DMS53 treated with DMSO at 0.1 percent for 48 hours (cell line): ENCODE measurements at regions not wholly inside any gene's neighbourhood (a gene's known extent, or its start where the extent isn't known, plus 50 kb on each side); places are given as distances from the start of the nearest gene placed in this dataset.
"Not testable (repeated sequence)": the region's sequence is repeated elsewhere in the genome, so short reads cannot be mapped to it uniquely, and the experiment has no call there.

Experiments
- DNase-seq: peaks from one replicate; lab custom pipeline; 2025; ENCODE audit not compliant: unreplicated experiment; lab: John Stamatoyannopoulos, UW

DNA sequence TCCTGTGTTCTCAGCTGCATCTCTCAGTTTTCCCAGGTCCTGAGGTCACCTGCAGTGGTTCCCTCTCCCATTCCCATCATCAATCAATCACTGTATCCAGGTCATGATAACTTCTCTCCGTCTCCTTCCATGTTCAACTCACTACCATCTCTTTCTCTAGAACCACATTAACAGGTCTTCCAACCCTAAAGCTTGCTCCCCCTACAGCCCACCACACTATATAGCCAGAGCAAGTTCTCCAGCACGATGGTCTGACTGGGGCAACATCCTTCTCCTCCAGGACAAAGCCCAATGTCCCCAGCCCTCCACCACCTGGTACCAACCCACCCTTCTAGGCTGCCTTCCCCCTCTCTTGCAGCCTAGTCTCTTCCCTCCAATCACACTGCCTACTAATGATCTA, 241.6 kb downstream of the CDK5RAP2 start:
- no peak for DNase-seq

DNA sequence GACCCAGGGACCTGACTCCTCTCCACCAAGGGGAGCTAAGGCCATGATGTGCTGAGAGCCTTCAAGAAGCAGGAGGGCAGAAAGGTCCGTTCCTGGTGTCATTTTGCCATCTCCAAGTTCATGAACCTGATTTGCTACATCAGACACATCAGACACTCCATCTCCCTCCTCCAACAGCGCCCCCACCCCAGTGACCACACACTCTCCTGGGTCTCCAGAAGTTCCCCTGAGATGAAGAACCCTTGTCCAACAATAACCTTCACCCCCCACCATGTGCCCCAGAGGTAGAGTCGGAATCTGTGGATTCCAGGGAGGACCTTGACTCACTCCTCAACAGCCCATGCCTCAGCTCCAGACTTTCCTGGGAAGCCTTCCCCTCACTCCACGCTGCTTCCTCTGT, 242.8 kb downstream of the CDK5RAP2 start:
- no peak for DNase-seq

DNA sequence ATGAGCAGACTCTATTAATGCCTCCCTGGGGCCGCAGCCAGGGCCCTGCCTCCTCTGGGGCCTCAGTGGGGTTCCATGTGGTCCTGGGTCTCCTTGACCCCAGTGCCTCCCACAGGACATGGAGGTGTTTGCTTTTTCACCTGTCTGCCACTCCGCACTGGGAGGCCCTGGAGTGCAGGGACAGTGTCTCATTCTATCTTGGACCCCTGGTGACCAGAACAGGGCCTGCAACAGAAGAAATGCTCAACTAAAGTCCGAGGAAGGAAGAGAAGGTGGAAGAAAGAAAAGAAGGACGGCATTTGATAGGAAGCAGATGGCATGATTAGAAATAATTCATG, 243.2 kb downstream of the CDK5RAP2 start:
- DNase-seq = no peak

DNA sequence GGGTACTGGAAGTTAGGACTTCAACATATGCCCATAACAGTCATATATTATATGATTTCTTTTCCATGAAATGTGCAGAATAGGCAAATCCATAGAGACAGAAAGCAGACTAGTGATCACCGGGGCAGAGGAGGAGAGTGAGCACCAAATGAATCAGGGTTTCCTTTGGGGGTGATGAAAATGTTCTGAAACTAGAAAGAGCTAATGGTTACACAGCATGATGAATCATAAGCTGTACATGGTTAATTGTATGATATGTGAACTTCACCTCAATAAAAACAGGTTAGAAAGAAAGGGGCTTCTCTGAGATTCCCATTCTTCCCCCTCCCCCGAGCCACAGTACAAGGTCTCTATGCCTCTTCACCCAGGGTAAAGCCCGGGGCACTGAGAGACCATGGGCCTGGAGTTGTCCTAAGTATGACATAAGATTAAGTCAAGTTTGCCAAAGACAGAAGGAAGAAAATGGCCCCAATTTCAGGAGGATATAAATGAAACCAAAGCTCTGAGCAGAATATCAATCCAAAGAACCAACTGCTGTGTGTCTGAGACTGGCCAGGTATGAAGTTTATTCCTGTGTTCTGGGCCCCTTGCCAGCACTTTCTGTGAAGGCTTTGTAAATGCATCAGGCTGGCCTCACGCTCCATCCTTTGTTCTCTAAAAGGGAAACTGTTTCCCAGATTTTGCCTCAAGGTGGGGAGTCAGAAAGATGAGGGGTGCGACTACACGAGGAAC, 243.8 kb downstream of the CDK5RAP2 start:
- no peak for DNase-seq

DNA sequence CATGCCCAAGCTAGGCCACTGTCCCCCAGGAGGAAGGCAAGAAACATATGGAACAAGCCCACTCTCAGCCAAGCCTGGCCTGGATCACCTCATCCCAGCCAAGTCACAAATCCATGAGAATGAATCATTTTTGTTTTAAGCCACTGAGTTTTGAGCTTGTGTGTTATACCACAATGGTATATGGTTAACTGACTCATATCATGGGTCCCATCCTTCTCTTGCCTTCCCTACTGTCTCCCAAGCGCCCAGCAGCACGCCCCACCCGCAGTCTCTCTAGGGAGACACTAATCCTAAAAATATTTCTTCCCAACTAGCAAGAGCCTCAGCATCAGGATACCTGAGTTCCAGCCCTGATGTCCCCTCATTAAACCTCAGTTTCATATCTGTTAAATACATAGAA, 248.1 kb downstream of the CDK5RAP2 start:
- no peak for DNase-seq

DNA sequence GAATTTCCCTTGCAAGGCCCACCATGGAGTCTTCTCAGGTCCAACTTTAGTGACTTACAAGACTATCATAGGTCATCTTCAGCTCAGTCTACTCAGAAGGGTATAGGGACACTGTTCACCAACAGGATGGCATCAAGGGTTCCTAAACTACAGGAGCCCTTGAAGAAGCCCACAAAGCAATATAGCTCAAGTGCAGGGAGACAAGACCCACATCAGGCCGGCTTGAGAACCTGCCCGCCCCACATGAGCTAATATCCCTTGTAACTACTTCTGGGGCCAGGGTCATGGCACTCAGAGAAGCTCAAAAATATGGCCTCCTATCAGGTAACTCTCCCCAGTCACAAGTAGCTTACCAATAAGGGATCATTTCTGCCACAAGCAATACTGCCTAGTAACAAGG, 249.9 kb downstream of the CDK5RAP2 start:
- no peak for DNase-seq

DNA sequence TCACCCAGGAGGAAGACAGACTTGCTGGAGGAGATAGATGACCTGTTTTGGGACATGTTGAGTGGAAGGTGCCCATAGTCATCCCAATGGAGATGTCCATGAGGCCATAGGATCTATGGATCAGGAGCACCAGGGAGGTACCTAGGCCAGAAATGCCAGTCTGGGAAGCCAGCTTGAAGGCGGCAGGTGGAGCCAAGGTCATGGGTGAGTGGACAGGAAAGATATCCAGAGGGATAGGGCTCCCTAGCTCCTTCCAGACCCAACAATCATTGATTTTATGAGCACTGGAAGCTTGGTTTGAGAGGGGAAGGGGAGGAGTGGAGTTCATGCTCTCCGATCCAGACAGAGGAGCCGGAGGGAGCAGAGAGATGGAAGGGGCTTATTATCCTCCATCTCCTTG, 252.6 kb downstream of the CDK5RAP2 start:
- no peak for DNase-seq

DNA sequence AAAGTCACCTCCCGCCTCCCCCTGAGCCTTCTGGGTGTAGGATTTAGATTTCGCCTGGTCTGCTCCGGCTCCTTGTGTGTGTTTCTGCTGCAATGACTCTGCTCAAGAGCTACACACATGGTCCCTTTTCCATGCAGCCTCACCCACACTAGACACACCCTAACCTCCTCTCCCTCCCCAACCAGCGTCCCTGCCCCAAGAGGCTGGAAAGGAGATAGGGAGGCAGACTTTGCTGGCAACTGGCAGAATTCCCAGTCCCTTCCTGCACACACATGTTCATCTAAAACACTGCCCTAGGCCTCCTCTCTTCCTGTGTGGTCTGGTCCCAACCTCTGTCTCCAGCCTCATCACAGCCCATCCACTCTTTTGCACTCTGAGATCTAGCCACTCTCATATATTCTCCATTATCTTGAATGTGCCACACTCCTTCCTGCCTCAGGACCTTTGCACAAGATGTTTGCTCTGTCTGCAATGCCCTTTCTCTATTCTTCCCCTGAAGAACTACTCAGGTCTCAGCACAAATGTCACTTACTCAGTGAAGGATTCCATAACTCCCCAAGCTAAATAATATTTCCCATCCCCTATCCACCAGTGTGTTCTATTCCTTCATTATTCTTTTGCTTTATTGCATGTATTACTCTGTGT, 253.8 kb downstream of the CDK5RAP2 start:
- no peak for DNase-seq

DNA sequence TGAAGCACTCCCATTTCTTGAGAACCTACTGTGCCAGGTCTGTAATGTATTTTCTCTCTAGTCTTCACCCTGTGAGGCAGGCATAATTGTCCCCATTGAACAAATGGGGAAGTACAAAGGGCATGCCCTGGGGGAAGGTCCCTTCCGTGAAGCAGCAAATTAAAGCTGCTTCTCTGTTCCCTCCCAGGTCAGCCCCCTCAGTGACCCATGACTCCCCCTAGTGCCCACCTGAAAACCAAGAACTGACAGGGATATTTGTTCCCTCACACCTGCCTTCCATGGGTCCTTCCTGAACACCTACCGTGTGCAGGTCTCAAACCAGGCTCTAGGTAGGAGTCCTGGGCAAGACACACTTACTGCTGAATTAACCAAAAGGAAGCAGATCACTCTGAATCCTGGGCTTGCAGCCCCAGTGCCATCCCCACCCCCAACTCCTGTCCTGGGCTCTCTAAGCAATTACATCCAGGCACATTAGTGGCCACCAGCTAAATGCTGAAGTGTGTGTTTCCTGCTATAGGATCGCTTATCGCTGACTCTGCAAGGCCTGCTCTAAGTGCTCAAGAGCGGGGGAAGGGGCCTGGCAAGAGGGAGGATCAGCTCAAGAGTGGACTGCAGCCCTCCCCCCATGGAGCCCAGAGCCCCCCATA, 254.8 kb downstream of the CDK5RAP2 start:
- no peak for DNase-seq

DNA sequence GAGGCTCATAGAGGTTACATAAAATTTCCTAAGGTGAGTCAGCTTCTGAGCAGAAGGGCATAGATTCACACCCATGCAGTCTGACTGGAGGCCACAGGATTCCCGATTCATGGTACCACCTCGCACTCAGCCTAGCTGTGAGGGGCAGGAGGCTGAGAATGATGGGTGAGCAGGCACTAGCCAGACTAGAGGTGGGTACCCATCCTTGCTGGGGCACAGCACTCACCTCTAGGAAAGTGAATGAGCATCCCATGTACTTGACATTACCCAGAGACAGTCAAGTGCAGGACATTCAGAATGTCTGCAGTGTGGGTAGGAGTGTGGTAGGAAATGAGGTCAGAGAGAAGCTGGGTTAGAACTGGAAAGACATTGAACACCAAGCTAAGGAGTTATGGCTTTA, 255.5 kb downstream of the CDK5RAP2 start:
- no peak for DNase-seq

DNA sequence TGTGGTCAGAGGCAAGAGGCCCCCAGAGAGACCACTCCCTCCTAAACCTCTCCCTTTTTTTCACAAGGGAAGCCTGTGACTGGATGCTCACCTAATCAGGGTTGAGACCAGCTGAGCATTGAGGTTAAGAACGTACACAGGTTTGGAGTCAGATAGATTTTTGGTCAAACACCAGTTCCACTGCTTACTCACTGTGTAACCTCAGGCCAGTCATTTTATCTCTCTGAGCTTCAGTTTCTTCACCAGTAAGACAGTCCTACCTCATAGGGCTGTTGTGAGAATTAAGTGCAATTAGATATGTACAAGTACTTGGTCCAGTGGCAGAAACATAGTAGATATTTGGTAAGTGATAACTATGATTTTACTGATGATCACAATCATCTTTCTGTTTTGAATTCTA, 256.8 kb downstream of the CDK5RAP2 start:
- DNase-seq = no peak

DNA sequence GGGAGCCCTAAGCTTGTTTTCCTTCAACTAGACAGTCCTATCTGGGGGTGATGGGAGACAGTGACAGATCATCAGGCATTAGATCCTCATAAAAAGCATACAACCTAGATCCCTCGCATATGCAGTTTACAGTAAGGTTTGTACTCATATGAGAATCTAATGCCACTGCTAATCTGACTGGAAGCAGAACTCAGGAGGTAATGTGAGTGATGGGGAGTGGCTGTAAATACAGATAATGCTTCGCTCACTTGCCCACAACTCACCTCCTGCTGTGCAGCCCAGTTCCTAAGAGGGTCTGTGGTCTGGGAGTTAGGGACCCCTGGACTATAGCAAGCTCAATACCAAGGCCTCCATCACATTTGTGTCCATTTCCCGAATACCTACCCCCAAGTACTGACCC, 260.5 kb downstream of the CDK5RAP2 start:
- no peak for DNase-seq

DNA sequence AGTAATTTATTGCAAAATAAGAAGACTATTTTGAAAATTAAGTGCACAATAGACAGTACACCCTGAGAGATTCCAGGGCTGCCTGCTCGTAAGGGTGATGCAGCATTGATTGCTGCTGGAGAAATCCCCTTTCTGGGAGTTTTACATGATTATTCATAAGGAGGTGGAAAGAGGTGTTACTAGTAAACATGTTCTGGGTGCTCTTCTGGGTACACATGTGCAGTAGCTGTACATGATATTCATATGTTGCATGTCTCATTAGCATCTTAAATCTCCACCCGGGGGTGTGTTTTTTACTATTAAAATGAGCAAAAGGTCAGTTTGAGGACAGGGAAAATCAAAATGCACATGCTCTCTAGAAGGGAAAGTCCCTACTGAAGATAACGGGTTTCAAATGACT, 264.8 kb downstream of the CDK5RAP2 start:
- no peak for DNase-seq

DNA sequence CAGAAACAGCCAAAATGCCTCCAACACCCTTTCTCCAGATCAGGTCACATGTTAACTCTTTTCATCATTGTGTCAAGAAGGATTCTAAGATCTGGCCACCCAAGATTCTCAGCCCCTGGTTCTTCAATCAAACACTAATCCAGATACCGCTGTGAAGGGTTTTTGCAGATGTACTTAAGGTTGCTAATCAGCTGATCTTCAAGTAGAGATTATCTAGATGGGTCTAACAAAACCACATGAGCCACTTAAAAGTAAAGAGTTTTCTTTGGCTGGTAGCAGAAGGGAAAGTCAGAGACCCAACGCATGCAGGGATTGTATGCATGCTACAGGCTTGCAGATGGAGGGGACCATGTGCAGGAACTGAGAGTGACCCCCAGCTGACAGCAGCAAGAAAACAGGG, 267.9 kb downstream of the CDK5RAP2 start:
- DNase-seq = no peak

DNA sequence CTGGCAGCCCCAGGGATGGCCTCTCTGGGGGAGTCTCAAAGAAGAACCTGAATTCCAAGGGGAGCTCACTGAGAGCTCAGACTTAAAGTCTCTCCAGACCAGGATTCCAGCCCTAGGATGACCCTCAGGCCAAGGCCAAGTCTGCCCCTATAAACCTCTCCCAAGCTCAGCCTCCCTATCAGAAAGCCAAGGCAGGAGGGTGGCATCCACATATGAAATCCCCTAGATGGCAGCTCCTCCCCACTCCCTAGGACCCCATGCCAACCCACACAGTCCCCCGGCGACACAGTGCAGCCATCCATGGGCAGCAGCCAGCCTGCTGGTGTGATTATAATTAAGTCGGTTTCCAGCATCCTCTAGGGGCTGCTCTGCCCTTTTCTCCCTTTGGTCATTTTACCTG, 269.9 kb downstream of the CDK5RAP2 start:
- no peak for DNase-seq

DNA sequence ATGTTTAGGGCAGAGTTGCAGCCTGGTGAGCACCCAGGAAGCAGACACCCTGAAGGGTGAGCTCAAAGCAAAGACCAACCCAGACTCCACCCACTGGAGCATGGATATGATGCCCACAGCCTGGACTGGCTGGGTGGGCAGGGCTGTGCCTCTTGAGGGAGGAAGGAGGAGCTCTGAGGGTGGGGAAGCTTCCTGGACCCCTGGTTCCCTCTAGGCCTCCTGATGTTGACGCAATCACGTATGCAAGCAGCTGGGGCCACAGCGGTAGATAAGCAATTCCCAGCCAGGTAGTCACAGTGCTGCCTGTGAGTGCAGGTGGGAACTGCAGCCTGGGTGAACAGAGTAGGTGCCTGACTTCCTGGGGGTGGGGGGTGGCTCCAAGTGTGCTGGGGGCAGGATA, 271.5 kb downstream of the CDK5RAP2 start:
- no peak for DNase-seq

DNA sequence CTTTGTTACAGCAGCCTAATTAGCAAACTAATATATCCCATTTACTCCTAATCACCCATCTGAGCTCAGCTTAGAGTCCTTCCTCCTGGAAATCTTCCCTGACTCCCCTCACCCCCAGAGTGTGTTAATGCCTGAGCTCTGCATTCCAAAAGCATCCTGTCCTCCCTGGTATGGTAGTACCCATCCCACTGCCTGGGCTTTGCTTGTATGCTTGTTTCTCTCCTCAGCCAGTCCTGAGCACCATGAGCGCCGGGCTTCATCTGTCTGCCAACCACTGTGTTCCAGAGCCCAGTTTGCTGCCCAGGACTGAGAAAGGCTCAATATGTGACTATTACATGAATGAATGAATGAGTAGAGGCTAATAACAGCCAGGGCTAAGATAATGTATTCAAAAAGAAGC, 272.4 kb downstream of the CDK5RAP2 start:
- no peak for DNase-seq

DNA sequence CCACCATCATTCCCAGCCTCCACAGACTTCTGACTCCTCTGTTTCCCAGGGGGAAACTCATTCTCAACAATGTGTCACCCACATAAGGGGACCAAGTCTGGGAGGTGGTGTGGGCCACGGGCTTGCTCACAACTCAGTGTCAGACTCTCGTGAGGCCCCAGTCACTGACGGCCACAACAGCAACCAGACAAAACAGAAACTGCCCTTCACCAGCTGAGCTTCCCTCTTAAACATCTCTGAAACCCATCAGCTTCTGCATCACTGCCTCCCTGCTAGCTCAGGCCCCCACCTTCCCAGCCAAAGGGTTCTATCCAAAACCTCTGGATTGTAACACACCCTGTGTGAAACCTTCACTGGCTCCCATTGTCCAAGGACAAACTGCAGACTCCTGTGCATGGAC, 273.4 kb downstream of the CDK5RAP2 start:
- DNase-seq = no peak

DNA sequence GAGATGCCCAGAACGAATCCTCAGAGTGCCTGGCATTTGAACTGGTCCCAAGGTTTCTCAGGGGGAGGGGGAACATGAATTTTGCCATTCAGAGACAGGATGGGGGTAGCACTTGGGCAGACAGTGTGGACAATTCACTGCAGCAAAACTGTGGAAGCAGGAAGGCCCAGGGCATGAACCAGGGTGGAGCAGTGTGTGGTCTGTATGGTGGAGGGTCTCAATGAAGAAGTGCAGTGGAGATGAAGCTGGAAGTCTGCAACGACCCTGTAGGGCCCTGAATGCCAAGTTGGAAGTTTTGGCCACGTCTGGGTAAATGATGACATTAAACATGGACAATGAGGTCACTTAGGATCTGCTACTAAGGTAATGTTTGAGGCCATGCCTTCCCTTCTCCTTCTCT, 273.9 kb downstream of the CDK5RAP2 start:
- no peak for DNase-seq

DNA sequence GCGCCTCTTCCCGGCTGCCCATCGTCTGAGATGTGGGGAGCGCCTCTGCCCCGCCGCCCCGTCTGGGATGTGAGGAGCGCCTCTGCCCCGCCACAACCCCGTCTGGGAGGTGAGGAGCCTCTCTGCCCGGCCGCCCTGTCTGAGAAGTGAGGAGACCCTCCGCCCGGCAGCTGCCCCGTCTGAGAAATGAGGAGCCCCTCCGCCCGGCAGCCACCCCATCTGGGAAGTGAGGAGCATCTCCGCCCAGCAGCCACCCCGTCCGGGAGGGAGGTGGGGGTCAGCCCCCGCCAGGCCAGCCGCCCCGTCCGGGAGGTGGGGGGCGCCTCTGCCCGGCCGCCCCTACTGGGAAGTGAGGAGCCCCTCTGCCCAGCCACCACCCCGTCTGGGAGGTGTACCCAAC, 275.1 kb downstream of the CDK5RAP2 start:
- not testable (repeated sequence) for DNase-seq

DNA sequence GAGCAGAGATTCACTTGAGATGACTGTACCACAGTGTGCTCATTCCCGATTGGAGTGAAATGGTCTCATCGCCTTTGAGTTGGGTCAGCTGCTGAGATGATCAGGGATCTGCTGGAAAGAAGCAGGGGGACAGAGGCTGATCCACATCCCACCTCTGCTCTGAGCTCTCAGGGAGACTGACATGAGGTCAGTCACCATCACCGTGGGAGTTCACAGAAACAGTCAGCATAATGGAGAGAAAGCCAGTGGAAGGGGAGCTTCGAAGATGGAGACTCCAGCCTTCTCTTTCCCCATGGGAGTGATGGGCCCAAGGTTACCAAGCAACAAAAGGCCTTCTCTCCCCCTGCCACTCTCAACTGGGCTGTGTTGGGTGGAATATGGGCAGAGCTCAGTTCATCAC, 276.4 kb downstream of the CDK5RAP2 start:
- DNase-seq = no peak

DNA sequence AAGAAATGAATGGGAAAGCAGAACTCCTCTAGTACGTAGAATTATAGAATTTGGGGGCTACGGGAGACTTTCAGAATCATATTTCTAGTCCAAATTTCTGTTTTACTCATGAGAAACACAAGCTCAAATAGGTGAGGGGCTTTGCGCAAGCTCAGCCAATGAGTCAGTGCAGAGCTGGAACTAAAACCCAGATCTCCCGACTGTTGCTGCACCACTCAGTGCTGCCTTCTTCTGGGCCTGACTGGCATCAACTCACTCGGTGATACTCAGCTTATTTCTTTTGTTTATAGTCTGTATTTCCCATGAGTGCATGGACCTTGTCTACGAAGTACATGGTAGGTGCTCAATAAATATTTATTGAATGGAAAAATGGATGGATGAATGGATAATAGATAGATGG, 280.2 kb downstream of the CDK5RAP2 start:
- no peak for DNase-seq

DNA sequence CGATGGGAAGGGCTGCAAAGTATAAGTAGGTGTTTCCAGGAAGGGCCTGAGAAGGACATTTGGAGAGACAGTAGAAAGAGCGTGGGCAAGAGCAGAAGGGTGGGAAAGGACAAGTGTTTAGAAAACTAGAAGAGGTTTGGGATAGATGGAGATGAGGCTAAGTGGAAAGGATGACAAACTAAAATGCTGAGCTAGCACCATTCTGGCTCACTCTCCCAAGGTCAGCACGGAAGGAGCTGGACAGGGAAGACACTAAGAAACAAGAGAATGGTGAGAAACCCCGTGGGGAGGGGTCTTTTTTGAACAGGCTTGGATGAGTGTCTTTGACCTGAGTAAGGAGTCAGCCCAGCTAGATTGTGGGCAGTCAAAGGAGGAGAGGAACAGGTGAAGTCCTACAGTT, 286.0 kb downstream of the CDK5RAP2 start:
- no peak for DNase-seq
